ENCODE measurements at regions not wholly inside any gene's neighbourhood (a gene's known extent, or its start where the extent isn't known, plus 50 kb on each side); places are given as distances from the start of the nearest gene placed in this dataset.

DNA sequence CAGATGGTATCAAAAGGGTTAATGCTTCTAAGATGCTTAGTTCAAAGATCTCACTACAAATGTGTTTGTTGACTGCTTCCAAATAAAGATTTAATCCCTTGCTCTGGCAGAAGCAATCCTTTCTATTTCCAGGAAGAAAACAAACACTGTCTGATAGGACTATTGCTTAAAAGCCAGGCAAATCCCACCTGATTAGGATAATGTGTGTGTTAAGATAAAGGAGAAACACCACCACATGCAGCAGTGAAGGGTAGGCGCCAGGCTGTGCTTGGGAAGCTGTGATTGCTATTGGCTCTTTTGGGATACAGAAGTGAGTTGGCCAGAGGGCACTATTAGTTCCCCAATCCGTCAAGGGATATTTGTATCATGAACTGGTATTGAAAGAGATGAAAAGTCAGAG, 62.8 kb upstream of the LRCH1 start:
- TF ChIP-seq CHD2 (IDR thresholded peaks at IDR 0.05; ENCODE audit: low read depth, low read length): no peak
- no peak for TF ChIP-seq MXI1 (IDR thresholded peaks at IDR 0.05; ENCODE audit: borderline replicate concordance, low read depth, low read length)
- no peak for TF ChIP-seq PTBP1 (IDR thresholded peaks at IDR 0.05; ENCODE audit: low read depth, low read length, poor library complexity, severe bottlenecking)
- TF ChIP-seq, protein P1, sequence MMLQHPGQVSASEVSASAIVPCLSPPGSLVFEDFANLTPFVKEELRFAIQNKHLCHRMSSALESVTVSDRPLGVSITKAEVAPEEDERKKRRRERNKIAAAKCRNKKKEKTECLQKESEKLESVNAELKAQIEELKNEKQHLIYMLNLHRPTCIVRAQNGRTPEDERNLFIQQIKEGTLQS (CRISPR knock-in tag; IDR thresholded peaks at IDR 0.05): no peak
- TF ChIP-seq, protein P2, sequence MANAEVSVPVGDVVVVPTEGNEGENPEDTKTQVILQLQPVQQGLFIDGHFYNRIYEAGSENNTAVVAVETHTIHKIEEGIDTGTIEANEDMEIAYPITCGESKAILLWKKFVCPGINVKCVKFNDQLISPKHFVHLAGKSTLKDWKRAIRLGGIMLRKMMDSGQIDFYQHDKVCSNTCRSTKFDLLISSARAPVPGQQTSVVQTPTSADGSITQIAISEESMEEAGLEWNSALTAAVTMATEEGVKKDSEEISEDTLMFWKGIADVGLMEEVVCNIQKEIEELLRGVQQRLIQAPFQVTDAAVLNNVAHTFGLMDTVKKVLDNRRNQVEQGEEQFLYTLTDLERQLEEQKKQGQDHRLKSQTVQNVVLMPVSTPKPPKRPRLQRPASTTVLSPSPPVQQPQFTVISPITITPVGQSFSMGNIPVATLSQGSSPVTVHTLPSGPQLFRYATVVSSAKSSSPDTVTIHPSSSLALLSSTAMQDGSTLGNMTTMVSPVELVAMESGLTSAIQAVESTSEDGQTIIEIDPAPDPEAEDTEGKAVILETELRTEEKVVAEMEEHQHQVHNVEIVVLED (CRISPR knock-in tag; IDR thresholded peaks at IDR 0.05; ENCODE audit: borderline replicate concordance): no peak
- no peak for TF ChIP-seq ZNF274 (CRISPR knock-in tag; IDR thresholded peaks at IDR 0.05)
- TF ChIP-seq EZH2 (conservative IDR thresholded peaks at IDR 0.05; ENCODE audit: low read depth, low read length): no peak
- TF ChIP-seq, protein P3, sequence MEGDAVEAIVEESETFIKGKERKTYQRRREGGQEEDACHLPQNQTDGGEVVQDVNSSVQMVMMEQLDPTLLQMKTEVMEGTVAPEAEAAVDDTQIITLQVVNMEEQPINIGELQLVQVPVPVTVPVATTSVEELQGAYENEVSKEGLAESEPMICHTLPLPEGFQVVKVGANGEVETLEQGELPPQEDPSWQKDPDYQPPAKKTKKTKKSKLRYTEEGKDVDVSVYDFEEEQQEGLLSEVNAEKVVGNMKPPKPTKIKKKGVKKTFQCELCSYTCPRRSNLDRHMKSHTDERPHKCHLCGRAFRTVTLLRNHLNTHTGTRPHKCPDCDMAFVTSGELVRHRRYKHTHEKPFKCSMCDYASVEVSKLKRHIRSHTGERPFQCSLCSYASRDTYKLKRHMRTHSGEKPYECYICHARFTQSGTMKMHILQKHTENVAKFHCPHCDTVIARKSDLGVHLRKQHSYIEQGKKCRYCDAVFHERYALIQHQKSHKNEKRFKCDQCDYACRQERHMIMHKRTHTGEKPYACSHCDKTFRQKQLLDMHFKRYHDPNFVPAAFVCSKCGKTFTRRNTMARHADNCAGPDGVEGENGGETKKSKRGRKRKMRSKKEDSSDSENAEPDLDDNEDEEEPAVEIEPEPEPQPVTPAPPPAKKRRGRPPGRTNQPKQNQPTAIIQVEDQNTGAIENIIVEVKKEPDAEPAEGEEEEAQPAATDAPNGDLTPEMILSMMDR (CRISPR knock-in tag; IDR thresholded peaks at IDR 0.05): no peak

Measured in HepG2 (cell line).